ENCODE measurements at regions not wholly inside any gene's neighbourhood (a gene's known extent, or its start where the extent isn't known, plus 50 kb on each side); places are given as distances from the start of the nearest gene placed in this dataset.

DNA sequence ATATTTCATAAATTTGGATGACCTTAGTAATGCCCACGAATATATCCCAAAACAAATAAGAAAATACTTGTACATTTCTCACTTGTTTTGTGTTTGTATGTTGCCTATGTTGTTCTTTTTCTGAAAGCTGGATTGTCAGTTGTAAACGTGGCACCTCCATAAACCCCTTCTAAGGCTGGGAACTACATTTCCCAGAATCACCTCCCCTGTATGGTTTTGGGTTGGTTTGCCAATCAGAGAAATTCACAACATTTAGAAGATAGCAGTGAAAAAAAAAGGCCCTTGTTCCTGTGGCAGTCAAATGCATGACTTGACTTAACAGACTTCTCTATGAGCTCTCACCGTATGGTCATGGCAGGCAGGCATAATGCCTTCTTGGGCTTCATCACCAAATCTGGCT, 676.3 kb upstream of the STEAP1 start (continued):
- TF ChIP-seq MXI1 (IDR thresholded peaks at IDR 0.05; ENCODE audit: low read depth, low read length), result no peak

DNA sequence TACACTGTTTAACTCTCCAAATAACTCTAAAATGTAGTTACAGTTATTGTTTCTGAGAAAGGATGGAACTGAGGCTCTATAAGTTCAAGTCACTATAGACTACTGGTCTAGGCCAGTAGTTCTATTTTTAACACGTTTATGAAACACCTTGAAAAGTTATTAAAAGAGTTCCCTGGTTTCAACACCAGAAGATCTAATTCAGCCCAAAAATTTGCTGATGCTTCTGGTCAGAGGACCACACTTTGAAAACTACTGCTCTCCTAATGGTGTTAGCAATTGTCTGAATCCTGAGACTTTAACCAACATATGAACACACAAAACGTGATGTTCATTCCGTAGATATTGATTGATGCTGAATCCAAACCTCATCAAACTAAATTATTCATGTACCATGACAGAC, 658.6 kb upstream of the STEAP1 start:
- no peak for FAIRE-seq
- TF ChIP-seq ZNF197 (CRISPR knock-in tag; IDR thresholded peaks at IDR 0.05; ENCODE audit: low read depth), result no peak
- H3K4me1 ChIP-seq (replicated peaks in 1 of 2; ENCODE audit: control insufficient read depth in 2 of 2, insufficient read depth in 2 of 2, low read length in 2 of 2), result no peaks in the 10 kb centered on the region
- DNase-seq (ENCODE audit: extremely low read depth in 1 of 4, low spot score in 3 of 4), result no peak
- in situ Hi-C loops (cut with MboI), result no loop called here
- ATAC-seq, result no peak
- H3K4me2 ChIP-seq (ENCODE audit: insufficient read depth, low read length), result no peak overlapping the region
- no peaks in the 10 kb centered on the region for H3K9me1 ChIP-seq (ENCODE audit: control insufficient read depth, insufficient read depth, low read length)
- no peak overlapping the region for H3K9ac ChIP-seq (ENCODE audit: insufficient read depth in 1 of 2, low read depth in 2 of 2, low read length in 2 of 2)
- 0% methylated on average over 3 of the region's 3 CpGs for WGBS (ENCODE audit: insufficient coverage, low coverage, missing lambda C conversion rate)
- H4K20me1 ChIP-seq (replicated peaks; ENCODE audit: control insufficient read depth, insufficient read depth, low read length), result no peaks in the 10 kb centered on the region
- H3K27me3 ChIP-seq (ENCODE audit: control insufficient read depth in 2 of 2, insufficient read depth in 2 of 2, low read length in 2 of 2), result no peaks in the 10 kb centered on the region
- no peak overlapping the region for H2AFZ ChIP-seq (ENCODE audit: low read depth, low read length)
- H3K9me3 ChIP-seq (replicated peaks; ENCODE audit: control insufficient read depth, insufficient read depth, low read depth, low read length), result peaks cover 2% of the 10 kb centered on the region
- ChIA-PET CTCF (ENCODE audit: low intra/inter-chr PET ratio) (no interaction called here), POLR2A (no interaction called here)
- H3K27ac ChIP-seq (ENCODE audit: extremely low read depth, low read depth, low read length), result no peak overlapping the region
- no peak overlapping the region for H3K4me3 ChIP-seq
- intact Hi-C loops (cut with micrococcal nuclease), result no loop called here
- no peaks in the 10 kb centered on the region for H3K36me3 ChIP-seq (ENCODE audit: control insufficient read depth, insufficient read depth, low read length)
- no peaks in the 10 kb centered on the region for H3K79me2 ChIP-seq (ENCODE audit: control insufficient read depth, insufficient read depth, low read length)
- no TSS peak for BruUV-seq (replicated peaks)

DNA sequence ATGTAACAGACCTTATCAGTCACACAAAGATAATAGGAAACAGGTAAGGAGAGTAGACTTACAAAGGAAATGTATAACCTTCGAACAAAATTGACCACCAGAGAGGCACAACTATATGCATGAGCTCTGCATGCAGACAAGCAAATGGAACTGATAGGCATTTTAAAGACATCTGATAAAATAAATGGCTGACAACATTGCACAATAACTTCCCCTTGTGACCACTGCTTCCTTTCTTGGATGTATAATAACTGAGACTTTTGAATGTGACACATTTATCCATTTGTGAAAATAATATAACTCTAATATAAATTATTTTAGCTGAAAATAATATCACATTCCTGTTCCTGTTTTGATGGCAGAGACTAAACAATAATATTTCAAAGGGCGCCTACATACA, 654.2 kb upstream of the STEAP1 start:
- FAIRE-seq (no peak), ATAC-seq (no peak), DNase-seq (ENCODE audit: extremely low read depth in 1 of 4, low spot score in 3 of 4) (no peak)
- ChIA-PET POLR2A (no interaction called here), CTCF (ENCODE audit: low intra/inter-chr PET ratio) (no interaction called here)
- Histone ChIP-seq H4K20me1 (replicated peaks; ENCODE audit: control insufficient read depth, insufficient read depth, low read length) (no peaks in the 10 kb centered on the region), H3K79me2 (ENCODE audit: control insufficient read depth, insufficient read depth, low read length) (no peaks in the 10 kb centered on the region), H3K27me3 (ENCODE audit: control insufficient read depth in 2 of 2, insufficient read depth in 2 of 2, low read length in 2 of 2) (no peaks in the 10 kb centered on the region), H3K4me3 (no peak overlapping the region), H3K9ac (ENCODE audit: insufficient read depth in 1 of 2, low read depth in 2 of 2, low read length in 2 of 2) (no peak overlapping the region), H3K27ac (ENCODE audit: extremely low read depth, low read depth, low read length) (no peak overlapping the region), H3K9me3 (replicated peaks; ENCODE audit: control insufficient read depth, insufficient read depth, low read depth, low read length) (peaks cover 2% of the 10 kb centered on the region; the same call in 1 of the 2 replicates), H2AFZ (ENCODE audit: low read depth, low read length) (no peak overlapping the region), H3K36me3 (ENCODE audit: control insufficient read depth, insufficient read depth, low read length) (no peaks in the 10 kb centered on the region), H3K9me1 (ENCODE audit: control insufficient read depth, insufficient read depth, low read length) (no peaks in the 10 kb centered on the region), H3K4me1 (replicated peaks in 1 of 2; ENCODE audit: control insufficient read depth in 2 of 2, insufficient read depth in 2 of 2, low read length in 2 of 2) (no peaks in the 10 kb centered on the region), H3K4me2 (ENCODE audit: insufficient read depth, low read length) (no peak overlapping the region)
- WGBS (ENCODE audit: insufficient coverage, low coverage, missing lambda C conversion rate), result 0% methylated on average over 2 of the region's 2 CpGs
- intact Hi-C loops (cut with micrococcal nuclease) (no loop called here), in situ Hi-C loops (cut with MboI) (no loop called here)
- TF ChIP-seq NCOA1 (IDR thresholded peaks at IDR 0.05; ENCODE audit: low read depth) (no peak), ZNF232 (CRISPR knock-in tag; IDR thresholded peaks at IDR 0.05) (no peak), ZNF551 (CRISPR knock-in tag; IDR thresholded peaks at IDR 0.05) (no peak), NRF1 (conservative IDR thresholded peaks at IDR 0.05 in 1 of 2, IDR thresholded peaks at IDR 0.05 in 1 of 2) (no peak)
- TF ChIP-seq, protein P1, sequence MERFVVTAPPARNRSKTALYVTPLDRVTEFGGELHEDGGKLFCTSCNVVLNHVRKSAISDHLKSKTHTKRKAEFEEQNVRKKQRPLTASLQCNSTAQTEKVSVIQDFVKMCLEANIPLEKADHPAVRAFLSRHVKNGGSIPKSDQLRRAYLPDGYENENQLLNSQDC (CRISPR knock-in tag; IDR thresholded peaks at IDR 0.05), result no peak
- TF ChIP-seq, protein P2, sequence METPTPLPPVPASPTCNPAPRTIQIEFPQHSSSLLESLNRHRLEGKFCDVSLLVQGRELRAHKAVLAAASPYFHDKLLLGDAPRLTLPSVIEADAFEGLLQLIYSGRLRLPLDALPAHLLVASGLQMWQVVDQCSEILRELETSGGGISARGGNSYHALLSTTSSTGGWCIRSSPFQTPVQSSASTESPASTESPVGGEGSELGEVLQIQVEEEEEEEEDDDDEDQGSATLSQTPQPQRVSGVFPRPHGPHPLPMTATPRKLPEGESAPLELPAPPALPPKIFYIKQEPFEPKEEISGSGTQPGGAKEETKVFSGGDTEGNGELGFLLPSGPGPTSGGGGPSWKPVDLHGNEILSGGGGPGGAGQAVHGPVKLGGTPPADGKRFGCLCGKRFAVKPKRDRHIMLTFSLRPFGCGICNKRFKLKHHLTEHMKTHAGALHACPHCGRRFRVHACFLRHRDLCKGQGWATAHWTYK (CRISPR knock-in tag; IDR thresholded peaks at IDR 0.05), result no peak
- BruUV-seq (replicated peaks), result no TSS peak

Data from K562 (cell line).